SK-N-SH (cell line): ENCODE measurements at regions not wholly inside any gene's neighbourhood (a gene's known extent, or its start where the extent isn't known, plus 50 kb on each side); places are given as distances from the start of the nearest gene placed in this dataset.

Experiments used
- EZH2phosphoT487 ChIP-seq: fragments of 200-600 bp; sonication (generic); IDR thresholded peaks from 2 replicates; pipeline ENCODE4 v1.6.1; 2017; ENCODE audit warnings: low read depth, mixed run types, mild to moderate bottlenecking, antibody characterized with exemption, moderate library complexity, borderline replicate concordance
- RCOR1 ChIP-seq: fragments of 150-350 bp; IDR thresholded peaks from 2 replicates; pipeline ENCODE4 v1.6.1; 2017; ENCODE audit warnings: antibody characterized with exemption, low read length
- TAF1 ChIP-seq: IDR thresholded peaks from 2 replicates; pipeline ENCODE4 v1.6.1; 2012; ENCODE audit warnings: low read depth, mild to moderate bottlenecking, low read length, moderate library complexity, borderline replicate concordance
- TF ChIP-seq, protein P1 (sequence below): fragments of 200-600 bp; sonication (generic); IDR thresholded peaks from 2 replicates; pipeline ENCODE4 v1.6.1; 2017; ENCODE audit warnings: antibody characterized with exemption, mild to moderate bottlenecking, moderate library complexity
- TF ChIP-seq, protein P2 (sequence below): IDR thresholded peaks from 2 replicates; pipeline ENCODE4 v1.6.1; 2012; ENCODE audit warnings: mild to moderate bottlenecking, low read depth, low read length, moderate library complexity

DNA sequence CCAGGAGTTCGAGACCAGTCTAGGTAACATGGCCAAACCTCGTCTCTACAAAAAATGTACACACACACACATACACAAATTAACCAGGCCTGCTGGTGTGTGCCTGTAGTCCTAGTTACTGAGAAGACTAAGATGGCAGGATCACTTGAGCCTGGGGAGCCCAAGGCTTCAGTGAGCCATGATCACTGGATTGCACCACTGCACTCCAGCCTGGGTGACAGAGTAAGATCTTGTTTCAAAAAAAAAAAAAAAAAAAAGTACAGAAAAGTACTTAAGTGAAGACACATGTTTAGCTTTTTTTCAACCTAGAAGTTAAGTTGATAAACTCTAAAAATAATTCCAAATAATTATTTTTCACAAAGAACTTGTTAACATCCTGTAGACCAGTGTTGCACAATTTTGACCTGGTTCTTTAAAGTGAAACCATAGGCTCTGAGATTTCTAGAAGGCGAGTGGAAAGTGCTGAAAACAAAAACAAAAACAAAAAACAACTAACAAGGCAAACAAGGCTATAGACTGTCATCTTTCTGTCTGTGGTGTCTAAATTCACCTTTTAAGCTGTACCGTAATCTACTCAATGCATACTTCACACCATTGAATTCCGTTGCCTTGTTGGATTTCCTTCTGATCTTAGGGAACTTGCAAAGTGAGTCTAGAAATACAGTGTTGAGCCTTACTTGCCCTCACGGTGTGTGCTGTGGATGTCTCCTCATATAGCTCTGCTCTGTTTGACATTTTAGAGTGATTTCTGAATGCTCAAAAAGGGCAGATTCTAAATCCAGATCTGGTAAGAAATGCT lies 63.5 kb downstream of the CHST2 start:
- TF ChIP-seq, protein P1, sequence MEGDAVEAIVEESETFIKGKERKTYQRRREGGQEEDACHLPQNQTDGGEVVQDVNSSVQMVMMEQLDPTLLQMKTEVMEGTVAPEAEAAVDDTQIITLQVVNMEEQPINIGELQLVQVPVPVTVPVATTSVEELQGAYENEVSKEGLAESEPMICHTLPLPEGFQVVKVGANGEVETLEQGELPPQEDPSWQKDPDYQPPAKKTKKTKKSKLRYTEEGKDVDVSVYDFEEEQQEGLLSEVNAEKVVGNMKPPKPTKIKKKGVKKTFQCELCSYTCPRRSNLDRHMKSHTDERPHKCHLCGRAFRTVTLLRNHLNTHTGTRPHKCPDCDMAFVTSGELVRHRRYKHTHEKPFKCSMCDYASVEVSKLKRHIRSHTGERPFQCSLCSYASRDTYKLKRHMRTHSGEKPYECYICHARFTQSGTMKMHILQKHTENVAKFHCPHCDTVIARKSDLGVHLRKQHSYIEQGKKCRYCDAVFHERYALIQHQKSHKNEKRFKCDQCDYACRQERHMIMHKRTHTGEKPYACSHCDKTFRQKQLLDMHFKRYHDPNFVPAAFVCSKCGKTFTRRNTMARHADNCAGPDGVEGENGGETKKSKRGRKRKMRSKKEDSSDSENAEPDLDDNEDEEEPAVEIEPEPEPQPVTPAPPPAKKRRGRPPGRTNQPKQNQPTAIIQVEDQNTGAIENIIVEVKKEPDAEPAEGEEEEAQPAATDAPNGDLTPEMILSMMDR: no peak
- TF ChIP-seq EZH2phosphoT487: no peak
- no peak for TF ChIP-seq RCOR1
- no peak for TF ChIP-seq TAF1
- TF ChIP-seq, protein P2, sequence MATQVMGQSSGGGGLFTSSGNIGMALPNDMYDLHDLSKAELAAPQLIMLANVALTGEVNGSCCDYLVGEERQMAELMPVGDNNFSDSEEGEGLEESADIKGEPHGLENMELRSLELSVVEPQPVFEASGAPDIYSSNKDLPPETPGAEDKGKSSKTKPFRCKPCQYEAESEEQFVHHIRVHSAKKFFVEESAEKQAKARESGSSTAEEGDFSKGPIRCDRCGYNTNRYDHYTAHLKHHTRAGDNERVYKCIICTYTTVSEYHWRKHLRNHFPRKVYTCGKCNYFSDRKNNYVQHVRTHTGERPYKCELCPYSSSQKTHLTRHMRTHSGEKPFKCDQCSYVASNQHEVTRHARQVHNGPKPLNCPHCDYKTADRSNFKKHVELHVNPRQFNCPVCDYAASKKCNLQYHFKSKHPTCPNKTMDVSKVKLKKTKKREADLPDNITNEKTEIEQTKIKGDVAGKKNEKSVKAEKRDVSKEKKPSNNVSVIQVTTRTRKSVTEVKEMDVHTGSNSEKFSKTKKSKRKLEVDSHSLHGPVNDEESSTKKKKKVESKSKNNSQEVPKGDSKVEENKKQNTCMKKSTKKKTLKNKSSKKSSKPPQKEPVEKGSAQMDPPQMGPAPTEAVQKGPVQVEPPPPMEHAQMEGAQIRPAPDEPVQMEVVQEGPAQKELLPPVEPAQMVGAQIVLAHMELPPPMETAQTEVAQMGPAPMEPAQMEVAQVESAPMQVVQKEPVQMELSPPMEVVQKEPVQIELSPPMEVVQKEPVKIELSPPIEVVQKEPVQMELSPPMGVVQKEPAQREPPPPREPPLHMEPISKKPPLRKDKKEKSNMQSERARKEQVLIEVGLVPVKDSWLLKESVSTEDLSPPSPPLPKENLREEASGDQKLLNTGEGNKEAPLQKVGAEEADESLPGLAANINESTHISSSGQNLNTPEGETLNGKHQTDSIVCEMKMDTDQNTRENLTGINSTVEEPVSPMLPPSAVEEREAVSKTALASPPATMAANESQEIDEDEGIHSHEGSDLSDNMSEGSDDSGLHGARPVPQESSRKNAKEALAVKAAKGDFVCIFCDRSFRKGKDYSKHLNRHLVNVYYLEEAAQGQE: no peak
